NB4 (cell line): ENCODE measurements at regions not wholly inside any gene's neighbourhood (a gene's known extent, or its start where the extent isn't known, plus 50 kb on each side); places are given as distances from the start of the nearest gene placed in this dataset.

ENCODE experiments used
- CTCF ChIP-seq: IDR thresholded peaks from one replicate; pipeline ENCODE4 v1.5.1; 2012; ENCODE audit warnings: low read depth, low read length
- MYC ChIP-seq: IDR thresholded peaks from 2 replicates; pipeline ENCODE4 v1.6.1; 2011; ENCODE audit warnings: low read depth, low read length
- POLR2A ChIP-seq: IDR thresholded peaks from 2 replicates; pipeline ENCODE4 v1.6.1; 2011; ENCODE audit warnings: mild to moderate bottlenecking; ENCODE audit not compliant: insufficient read length; ENCODE audit errors: extremely low read depth

DNA sequence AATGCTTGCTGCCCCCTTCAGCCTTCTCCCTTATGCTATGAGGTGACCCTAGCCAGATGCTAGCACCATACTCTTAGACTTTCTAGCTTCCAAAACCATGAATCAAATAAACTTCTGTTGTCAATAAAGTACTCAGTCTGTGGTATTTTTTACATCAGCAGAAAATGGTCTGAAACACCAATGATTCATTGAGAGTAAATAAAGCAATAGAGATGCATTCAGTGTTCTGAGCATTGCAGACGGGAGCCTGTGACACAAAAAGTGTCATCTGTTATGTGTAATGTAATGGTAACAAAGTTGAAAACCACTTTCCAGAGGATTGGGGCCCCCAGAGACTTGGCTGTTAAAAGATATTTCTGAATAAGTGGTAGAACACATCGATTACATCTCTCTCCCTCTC, 758.0 kb upstream of the NRXN1 start:
- TF ChIP-seq CTCF: no peak
- TF ChIP-seq POLR2A: no peak
- no peak for TF ChIP-seq MYC
